ENCODE measurements at regions not wholly inside any gene's neighbourhood (a gene's known extent, or its start where the extent isn't known, plus 50 kb on each side); places are given as distances from the start of the nearest gene placed in this dataset.

DNA sequence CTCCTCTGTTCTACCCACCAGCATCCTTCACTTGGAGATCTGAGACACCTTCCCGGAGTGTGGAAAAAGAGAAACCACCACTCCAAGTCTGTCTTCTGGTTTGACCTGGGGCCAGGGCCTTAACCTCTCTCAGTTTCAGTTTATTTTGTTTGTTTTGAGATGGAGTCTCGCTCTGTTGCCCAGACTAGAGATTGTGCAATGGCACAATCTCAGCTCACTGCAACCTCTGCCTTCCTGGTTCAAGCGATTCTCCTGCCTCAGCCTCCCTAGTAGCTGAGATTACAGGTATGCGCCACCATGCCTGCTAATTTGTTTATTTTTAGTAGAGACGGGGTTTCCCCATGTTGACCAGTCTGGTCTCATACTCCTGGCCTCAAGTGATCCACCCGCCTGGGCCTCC is 271.1 kb upstream of the TNRC6C start:
- no peak for DNase-seq (ENCODE audit: low spot score)
- TF ChIP-seq, protein P1, sequence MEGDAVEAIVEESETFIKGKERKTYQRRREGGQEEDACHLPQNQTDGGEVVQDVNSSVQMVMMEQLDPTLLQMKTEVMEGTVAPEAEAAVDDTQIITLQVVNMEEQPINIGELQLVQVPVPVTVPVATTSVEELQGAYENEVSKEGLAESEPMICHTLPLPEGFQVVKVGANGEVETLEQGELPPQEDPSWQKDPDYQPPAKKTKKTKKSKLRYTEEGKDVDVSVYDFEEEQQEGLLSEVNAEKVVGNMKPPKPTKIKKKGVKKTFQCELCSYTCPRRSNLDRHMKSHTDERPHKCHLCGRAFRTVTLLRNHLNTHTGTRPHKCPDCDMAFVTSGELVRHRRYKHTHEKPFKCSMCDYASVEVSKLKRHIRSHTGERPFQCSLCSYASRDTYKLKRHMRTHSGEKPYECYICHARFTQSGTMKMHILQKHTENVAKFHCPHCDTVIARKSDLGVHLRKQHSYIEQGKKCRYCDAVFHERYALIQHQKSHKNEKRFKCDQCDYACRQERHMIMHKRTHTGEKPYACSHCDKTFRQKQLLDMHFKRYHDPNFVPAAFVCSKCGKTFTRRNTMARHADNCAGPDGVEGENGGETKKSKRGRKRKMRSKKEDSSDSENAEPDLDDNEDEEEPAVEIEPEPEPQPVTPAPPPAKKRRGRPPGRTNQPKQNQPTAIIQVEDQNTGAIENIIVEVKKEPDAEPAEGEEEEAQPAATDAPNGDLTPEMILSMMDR (IDR thresholded peaks at IDR 0.05; ENCODE audit: extremely low read depth, insufficient read depth, missing control alignments), result no peak
- in situ Hi-C loops (cut with MboI; ENCODE audit: low pct_unique_long_range_greater_than_20kb, low sequenced_read_pairs, unreplicated experiment), result no loop called here

DNA sequence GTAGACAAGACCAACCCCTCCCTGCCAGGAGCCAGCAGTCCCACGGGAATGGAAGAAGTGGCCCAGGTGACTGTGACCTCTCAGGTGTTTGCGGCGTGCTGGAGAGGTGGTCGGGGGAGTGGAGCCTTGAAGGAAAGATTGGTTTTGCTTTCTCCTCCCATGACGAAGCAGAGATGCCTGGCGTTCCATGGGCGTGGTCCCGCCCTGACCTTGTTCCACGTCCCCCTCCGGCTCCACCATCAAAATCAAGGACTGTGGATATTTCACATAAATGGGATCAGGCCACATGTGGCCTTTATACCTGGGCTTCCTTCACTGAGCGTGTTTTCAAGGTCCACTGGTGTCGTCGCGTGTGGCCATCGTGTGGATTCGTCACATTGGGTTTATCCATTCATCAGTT is 270.6 kb upstream of the TNRC6C start:
- in situ Hi-C loops (cut with MboI; ENCODE audit: low pct_unique_long_range_greater_than_20kb, low sequenced_read_pairs, unreplicated experiment), result no loop called here
- TF ChIP-seq, protein P1 (IDR thresholded peaks at IDR 0.05; ENCODE audit: extremely low read depth, insufficient read depth, missing control alignments), result no peak
- no peak for DNase-seq (ENCODE audit: low spot score)

DNA sequence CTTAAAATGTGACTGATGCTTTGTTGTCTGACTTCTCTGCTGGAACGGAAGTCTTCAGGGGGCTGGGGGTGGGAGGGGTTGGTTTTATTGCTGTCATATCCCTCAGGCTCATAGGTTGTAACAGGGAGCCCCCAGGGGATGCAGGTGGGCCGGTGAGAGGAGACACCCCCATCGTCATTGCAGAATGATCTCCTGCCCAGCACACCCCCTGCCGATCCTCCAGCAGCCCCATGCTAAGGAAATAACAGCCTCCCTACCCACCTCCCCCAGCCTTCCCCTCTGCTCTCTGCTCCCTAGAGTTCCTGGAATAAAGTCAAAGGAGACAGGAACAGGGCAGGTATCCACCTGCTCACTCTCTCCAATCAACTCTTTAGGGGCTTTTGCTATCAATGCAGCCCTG is 270.1 kb upstream of the TNRC6C start:
- TF ChIP-seq, protein P1 (IDR thresholded peaks at IDR 0.05; ENCODE audit: extremely low read depth, insufficient read depth, missing control alignments), result no peak
- in situ Hi-C loops (cut with MboI; ENCODE audit: low pct_unique_long_range_greater_than_20kb, low sequenced_read_pairs, unreplicated experiment), result no loop called here
- DNase-seq (ENCODE audit: low spot score), result no peak

DNA sequence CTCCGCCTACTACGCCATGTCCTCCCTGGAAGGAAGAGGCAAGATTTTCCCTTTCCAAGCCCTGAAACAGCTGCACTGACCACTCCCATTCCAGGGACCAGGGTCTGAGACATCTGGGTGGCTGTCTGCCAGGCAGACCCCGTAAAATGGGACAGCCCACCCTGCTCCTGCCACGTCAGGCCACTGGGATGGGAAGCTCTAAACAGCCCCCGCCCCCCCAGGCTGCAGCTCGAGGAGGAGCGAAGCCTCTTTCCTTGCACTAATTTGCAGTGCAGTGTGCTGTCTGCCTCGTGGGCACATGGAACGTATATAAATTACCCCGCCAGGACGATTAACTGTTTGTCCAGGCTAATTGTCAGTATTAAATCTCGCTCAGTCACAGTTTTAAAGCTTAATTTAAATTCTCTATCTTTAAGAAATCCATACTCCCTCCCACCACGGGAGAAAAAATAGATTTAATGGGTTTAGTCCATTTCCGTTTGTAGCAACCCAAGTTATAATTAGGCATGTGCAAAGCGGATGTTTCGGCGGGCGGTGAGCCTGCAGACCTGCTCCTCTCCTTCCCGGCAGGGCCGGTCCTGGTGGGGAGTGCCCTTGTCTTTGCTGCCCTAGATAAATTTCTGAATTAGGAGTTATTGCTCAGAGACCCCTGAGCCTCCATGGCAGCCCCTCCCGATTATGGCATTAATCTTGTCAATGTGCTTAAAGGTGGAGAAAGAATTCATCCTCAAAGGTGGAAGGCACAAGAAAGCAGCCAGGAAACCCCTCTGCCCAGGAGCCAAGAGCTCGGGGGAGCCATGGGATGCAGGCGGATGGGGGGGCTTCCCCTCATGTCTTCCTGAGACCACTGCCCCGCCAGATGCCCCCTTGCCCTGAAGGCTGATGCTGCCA is 268.0 kb upstream of the TNRC6C start:
- DNase-seq (ENCODE audit: low spot score), result peak; percentile 28
- TF ChIP-seq, protein P1 (IDR thresholded peaks at IDR 0.05; ENCODE audit: extremely low read depth, insufficient read depth, missing control alignments), result no peak
- in situ Hi-C loops (cut with MboI; ENCODE audit: low pct_unique_long_range_greater_than_20kb, low sequenced_read_pairs, unreplicated experiment), result no loop called here

DNA sequence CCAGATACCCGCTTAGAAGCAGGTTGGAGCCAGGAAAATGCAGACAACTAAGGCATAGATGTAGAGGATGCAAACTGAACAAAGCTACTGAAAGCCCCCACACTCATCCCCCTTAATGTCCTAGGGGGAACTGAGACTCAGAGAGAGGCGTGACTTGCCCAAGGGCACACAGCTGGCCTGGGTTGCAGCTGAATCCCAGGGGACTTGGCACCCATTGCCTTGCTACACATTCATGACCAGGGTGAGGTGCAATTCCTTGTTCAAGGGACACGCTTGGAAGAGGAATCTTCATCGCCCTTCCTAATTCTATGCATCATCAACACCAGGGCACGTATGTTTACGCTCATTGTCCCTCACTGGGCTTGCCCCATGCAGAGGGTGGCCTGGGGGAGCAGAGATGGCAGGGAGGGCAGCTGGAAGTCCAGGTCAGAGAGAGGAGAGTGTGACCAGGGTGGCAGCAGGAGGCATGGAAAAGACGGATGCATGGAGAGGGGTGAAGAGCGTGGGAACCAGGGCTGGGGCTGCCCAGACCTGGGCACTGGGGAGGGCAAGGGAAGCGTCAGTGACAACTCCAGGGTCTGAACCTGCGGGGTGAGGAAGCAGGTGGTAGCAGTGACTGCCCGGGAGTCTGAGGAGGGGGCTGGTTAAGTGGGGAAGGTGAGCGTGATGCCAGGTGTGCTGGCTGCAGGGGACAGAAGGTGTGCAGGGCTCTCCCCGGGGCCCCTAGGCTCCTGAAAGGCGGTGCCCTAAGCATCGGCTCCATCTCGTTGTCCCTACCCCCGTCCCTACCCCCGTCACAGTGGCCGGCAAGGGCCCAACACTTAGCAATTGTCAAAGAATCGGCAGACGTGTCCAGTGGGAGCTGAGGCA is 267.1 kb upstream of the TNRC6C start:
- TF ChIP-seq, protein P1 (IDR thresholded peaks at IDR 0.05; ENCODE audit: extremely low read depth, insufficient read depth, missing control alignments), result no peak
- in situ Hi-C loops (cut with MboI; ENCODE audit: low pct_unique_long_range_greater_than_20kb, low sequenced_read_pairs, unreplicated experiment), result no loop called here
- peak; percentile 4 for DNase-seq (ENCODE audit: low spot score)

DNA sequence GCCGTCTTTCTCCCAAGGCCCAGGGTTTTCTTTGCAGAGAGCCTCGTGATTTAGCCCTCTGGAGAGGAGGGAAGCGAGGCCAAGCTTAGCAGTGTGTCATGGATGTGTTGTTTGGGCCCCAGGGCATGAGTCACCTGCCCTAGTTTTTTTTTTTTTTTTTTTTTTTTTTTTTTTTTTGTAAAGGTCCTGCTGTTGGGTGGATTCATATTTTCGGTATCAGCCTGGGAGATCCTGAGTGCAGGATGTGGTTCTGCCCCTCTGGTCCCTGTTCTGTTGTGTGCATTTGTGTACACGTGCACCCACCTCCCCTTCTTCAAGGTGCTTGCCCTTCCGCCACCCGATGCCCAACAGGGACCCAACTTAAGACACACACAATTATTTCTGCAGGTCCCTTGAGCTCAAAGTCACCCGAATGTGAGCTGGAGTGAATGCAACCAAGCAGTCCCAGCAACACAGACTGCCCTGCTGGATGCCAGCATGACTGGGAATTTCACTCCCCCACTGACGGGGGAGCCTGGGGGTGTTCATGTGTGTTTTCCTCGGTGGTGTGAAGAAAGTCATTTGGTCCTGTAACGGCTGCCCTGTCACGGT is 265.8 kb upstream of the TNRC6C start:
- peak; percentile 3 for DNase-seq (ENCODE audit: low spot score)
- in situ Hi-C loops (cut with MboI; ENCODE audit: low pct_unique_long_range_greater_than_20kb, low sequenced_read_pairs, unreplicated experiment), result no loop called here
- TF ChIP-seq, protein P1 (IDR thresholded peaks at IDR 0.05; ENCODE audit: extremely low read depth, insufficient read depth, missing control alignments), result no peak

Measured in GM13977 (cell line).